ENCODE measurements at regions not wholly inside any gene's neighbourhood (a gene's known extent, or its start where the extent isn't known, plus 50 kb on each side); places are given as distances from the start of the nearest gene placed in this dataset.

DNA sequence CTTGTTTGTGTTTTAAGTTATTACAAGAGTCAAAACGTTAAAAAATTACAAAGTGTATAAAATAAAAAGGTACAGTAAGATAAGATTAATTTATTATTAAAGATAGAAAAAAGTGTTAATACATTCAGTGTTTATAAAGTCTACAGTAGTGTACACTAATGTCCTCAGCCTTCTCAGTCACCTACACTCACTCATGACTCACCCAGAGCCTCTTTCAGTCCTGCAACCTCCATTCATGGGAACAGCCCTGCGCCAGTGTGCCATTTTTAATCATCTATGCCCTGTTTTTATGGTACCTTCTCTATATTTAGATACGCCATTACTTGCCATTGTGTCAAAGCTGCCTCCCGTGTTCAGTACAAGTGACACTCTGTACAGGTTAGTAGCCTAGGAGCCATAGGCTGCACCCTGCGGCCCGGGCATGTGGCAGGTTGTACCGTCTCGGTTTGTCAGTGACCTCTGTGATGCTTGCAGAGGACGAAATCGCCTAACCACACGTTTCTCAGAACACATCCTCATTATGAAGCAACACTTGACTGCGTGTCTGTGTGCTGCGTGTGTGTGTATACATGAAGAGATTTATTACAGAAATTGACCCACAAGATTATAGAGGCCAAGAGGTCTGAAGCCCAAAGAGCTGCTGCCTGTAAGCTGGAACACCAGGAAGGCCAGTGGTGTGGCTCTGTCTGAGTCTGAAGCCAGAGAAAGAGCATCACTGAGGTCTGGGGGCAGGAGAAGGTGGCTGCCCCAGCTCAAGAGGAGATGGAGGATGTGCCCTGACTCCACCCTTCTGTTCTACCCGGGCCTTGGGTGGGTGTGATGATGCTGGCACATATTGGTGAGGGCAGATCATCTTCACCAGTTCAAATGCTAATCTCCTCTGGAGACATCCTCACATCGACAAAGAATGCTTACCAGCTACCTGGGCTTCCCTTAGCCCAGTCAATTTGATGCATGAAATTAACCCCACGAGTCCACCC lies 116.6 kb upstream of the C14orf180 start:
- DNase-seq (ENCODE audit: low spot score): no peak

DNA sequence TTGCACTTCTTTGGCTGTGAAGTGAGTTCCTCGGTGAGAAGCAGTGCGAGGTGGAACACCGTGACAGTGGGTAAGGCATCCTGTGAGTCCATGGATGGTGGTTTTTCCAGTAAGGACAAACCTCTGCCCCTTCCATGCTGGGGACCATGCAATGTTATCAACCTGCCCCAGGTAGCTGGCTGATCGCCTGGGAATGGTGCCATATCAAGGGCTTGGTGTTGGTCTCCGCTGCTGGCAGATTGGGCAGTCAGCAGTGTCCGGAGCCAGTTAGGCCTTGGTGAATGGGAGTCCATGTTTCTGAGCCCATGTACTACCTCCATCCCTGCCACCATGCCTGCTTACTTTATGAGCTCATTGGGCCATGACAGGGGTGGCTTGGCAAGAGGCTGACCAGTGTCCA lies 114.7 kb upstream of the C14orf180 start:
- no peak for DNase-seq (ENCODE audit: low spot score)

DNA sequence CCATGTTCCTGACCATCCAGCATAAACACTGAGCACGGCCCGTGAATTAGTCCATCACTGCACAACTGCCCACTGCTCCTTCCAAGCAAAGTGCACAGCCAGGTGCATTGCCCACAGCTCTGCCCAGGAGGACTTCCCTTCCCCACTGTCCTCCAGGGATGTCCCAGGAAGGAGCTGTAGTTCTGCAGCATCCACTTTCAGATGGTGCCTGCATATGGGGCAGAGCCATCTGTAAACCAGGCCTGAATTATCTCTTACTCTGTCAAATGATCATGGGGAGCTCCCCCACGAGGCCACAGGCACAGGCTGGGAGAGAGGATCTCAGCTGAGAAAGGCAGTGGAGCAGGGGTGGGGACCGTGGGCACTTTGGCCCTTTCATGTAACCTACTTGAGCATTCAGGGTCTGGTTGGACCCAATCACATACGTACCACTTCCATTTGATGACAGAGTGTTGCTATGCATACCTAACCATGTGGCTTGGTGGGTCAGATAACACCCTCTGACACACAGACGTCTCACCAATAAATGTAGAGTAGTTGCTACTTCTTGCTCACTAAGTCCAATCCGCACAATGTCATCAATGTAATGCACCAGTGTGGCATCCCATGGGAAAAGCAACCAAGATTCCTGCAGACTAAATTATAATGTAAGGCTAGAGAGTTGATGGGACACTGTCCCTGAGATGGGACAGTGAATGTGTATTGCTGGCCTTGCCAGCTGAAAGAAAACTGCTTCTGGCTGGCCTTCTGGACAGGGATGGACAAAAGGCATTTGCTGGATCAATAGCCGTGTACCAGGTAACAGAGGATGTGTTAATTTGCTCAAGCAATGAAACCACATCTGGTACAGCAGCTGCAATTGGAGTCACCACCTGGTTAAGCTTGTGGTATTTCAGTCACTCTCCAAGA lies 113.8 kb upstream of the C14orf180 start:
- DNase-seq (ENCODE audit: low spot score): no peak

DNA sequence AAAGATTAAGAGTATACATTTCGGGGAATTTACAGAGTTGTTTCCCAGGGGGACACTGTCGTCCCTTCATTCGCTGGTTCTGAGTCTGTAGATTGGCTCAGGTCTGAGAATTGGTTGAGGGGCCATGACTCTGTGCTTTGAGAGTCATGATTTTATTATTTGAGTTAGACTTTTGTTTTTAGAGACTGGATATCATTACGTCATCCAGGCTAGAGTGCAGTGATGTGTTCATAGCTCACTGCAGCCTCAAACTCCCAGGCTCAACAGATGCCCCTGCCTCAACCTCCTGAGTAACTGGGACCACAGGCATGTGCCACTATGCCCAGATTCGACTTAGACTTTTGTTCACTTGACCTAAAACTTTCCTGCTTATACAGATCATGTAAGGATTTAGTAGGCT lies 112.3 kb upstream of the C14orf180 start:
- no peak for DNase-seq (ENCODE audit: low spot score)

DNA sequence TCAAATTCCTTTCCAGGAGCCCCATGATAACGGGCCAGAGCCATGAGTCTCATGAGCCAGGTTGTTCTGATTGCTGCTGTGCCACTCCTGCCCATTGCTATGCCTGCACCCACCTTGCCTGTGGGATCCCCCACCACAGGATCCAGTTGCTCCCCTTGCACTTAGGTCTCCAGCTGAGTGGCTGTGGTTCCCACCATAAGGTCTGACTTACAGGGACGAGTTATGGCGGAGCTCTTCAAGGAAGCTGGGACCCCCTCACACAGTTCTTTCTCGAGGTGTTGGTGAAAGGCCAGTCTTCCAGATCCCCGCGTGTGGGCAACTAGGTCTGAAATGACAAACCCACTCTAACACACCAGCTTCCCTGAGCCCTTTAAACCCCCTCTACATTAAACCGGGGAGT lies 111.9 kb upstream of the C14orf180 start:
- no peak for DNase-seq (ENCODE audit: low spot score)

DNA sequence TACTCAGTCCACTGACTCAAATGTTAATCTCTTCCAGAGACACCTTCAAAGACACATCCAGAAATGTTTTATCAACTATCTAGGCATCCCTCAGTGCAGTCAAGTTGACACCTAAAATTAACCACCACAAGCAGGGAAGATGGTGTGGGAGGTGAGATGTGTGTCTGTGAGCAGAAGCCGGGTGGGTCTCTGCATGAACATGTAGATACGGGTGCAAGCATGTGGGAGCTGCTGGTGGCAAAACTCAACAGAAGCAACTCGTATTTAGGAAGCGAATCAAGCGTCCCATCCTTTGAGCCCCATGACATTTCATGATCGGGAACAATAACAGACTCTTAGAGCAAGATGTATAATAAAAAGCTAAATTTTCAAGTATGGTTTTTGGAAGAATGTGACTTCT lies 110.0 kb upstream of the C14orf180 start:
- DNase-seq (ENCODE audit: low spot score): no peak

DNA sequence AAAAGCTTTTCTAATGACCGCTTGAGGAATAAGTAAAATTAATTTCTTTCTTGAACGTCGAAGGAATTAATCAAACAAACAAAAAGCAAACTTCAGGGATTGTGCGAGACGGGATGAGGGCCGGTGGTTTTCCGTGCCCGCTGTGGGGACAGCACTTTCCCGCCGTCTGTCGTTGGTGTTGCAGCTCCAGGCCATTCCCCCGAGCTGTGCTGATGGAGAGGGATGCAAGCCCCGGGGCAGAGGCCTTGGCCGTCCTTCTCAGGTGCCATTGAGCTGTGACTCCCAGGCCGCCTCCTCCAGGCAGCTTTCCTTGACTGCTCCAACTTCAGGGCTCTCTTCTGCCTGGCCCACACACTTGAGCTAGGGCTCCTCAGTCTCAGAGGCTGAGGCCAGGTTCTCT lies 109.0 kb upstream of the C14orf180 start:
- no peak for DNase-seq (ENCODE audit: low spot score)

DNA sequence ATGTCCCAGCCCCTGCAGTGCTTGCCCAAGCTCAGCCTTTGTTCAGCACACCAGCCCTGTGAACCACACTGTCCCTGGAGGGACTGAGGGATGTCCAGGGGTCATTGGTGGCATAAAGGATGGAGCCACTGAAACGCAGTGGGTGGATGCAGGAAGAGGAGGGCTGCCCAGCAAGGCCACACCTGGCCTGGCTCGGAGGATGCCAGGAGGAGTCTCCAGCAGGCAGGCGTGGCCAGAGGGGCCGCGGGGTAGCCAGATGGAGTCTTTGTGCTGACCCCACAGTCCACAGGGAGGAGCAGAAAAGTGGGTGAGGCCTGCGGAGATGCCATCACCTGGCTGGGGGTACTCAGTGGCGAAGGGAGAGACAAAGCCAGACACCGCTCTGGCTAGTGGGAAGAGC lies 108.5 kb upstream of the C14orf180 start:
- no peak for DNase-seq (ENCODE audit: low spot score)

DNA sequence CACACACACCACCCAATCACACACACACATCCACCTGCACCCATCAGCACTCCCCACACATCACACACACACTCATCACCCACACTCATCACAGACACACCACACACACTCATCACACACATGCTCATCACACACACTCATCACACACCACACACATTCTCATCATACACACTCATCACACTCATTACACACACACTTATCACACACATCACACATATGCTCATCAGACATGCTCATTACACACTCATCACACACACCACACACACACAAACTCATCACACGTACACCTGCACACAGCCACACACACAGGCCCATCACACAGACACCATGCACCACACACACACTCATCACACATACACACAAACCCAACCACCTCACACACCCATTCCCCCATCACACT lies 107.5 kb upstream of the C14orf180 start:
- no peak for DNase-seq (ENCODE audit: low spot score)

DNA sequence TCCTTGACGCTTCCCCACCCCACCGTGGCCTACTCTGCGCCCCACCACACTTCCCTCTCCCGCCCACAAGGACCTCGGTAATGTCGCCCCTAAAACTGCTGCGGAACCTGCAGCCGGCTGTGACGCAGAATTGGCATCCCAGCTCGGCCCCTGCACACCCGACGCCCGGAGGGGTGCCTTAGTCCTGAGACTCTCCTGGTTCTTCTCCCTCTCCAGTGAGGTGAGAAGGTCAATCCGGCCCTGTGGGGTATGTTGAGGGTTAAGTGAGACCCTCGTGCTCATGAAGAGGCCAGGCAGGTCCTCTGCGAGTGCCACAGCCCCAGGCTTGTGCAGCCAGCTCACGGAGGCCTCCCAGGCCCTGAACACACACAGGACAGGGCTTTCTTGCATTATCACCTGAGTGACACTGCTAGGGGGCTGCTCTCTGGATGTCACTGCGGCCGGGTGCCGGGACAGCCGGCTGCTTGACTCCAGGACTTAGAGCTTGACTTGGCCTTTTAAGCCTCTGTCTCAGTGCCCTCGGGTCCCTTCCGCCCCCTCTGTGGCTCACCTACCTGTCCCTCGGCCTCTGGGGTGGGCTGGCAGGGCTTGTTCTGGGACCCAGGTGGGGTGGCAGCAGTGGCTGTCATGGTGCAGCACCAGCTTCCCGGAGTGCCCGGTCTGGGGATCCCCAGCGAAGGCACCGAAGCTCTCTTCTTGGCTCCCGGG lies 106.9 kb upstream of the C14orf180 start:
- DNase-seq (ENCODE audit: low spot score): no peak

DNA sequence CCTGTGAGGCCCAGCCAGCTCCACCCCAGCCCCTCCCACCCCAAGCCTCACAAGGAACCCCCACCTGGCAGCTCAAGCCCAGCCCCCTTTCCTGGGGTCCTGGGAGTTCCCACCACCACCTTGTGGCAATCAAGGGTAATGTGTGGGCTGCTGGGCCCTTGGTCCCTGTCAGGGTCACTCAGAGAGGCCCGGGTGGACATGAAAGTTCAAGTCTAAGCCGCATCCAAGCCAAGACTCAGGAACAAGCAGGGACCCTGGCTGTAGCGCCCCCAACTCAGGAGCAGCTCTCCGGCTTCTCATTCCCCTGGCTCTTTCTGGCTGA lies 106.4 kb upstream of the C14orf180 start:
- DNase-seq (ENCODE audit: low spot score): no peak

DNA sequence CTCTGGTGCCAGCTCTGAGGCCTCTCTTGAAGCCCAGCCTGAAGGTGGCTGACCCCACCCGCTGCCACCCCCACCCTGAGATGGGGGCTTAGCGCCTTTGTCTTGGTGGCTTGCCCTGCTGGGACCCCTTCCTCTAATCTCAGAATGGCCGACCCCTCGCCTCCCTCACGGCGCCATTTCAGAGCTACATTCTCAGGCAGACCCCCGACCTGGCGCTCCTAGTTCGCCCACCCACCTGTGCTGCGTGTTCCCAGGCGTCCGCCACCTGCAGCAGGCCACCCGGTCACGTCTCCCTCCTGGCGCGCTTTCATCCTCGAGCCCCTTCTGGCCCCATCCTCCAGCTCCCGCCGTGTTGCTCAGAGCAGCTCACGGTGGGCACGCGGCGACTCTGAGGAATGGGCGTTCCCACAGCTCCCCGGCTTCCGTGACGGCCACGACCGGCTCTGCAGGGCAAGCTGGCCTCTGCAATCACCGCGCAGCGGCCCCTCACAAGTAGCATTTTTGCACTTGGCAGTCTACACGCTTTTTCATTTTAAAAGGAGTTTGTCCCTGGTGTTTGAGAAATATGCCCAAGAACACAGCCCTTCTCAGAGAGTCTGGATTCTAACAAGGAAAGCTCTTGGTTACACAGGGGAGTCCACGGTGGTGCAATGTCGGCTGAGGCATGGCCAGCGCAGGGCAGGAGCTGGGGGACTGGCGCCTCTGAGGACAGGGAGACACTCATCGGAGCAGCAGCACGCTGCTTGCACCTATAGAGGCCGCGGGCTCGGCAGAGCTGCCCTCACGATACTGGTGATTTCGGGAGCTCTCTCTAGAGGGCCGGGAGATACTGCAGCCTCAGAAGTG lies 105.7 kb upstream of the C14orf180 start:
- no peak for DNase-seq (ENCODE audit: low spot score)

DNA sequence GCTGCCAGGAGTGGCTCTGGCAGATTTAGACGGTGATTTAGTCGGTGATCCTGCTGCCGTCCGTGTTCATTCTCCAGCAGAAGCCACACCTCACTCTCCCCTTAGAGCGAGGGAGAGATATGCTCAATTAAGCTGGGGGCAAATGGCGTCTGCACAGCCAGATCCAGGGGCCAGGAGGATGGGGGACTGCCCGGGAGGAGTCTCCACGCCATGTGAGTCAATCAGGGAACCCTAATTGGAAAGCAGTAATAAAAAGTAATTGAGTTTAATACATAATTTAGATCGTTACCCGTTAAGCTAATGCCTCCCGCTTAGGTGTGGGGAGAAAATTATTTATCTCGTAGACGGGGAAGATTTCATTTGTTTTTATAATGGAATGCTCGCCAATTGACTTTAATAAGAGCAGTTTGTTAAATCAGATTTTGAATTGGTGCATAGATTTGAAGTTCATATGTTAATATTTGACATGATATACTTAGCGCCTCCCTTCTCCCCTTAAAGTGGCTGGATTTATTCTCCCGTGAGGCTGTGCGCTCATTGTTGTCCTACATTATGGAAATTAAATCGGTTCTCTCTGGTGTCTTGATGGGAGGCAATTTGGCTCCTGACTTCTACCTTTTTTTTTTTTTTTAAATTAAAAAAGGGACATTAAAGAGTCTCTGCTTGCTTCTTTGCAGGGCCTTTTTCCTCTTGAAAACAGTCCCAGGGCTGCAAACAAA lies 104.9 kb upstream of the C14orf180 start:
- no peak for DNase-seq (ENCODE audit: low spot score)

DNA sequence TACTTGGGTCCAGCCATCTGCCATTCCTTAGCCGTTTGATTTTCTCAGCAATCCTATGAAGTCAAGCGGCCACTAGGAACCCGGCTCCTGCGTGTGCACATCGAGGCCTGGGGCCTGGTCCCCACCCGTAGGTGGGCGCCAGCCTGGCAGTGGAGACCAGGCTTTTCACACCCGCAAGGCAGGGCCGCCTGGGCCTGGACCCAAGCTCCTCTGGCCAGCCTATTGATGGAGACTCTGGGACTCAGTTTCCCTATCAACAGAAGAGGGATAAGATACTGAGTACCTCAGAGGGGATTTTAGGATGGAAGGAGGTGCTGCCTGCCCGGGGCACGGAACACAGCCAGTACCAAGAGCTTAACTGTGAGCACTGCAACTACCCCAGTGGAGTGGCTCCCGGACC lies 104.3 kb upstream of the C14orf180 start:
- DNase-seq (ENCODE audit: low spot score): no peak

DNA sequence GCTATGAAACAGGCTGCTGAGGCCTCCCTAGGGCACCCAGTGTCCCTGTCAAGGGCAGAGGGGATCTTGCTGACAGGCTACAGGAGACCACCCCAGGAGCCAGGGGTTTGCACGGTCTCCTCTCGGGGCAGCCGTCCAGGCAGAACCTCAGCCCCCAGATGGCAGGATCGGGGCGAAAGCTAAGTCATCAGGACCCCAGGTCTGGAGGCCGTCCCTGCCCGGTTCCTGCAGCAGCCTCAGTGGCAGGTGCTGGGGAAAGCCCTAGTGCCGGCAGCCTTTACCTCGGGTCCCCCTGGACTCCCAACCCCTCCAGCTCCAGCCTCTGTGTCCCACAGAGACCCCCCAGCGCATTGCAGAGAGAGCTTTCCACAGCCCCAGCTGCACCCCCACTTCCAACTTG lies 103.8 kb upstream of the C14orf180 start:
- DNase-seq (ENCODE audit: low spot score): no peak

DNA sequence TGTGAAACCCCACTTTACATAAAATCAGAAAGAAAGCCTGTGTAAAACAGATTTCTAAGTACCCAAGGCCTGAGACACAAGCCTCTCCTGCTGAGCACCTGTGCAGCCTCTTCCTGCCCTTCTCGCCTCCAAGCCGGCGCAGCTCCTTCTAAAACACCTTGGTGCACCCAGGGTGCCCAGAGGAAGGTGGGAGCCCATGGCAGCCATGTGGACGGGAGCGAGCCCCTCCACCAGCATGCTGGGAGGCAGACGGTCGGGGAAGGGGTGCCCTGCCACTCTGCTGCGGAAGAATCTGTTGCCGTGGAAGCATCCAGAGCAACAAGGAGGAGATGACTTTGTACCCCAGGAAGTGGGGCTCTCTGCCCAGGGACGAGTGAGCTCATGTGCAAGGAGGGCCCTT lies 103.1 kb upstream of the C14orf180 start:
- DNase-seq (ENCODE audit: low spot score): no peak

DNA sequence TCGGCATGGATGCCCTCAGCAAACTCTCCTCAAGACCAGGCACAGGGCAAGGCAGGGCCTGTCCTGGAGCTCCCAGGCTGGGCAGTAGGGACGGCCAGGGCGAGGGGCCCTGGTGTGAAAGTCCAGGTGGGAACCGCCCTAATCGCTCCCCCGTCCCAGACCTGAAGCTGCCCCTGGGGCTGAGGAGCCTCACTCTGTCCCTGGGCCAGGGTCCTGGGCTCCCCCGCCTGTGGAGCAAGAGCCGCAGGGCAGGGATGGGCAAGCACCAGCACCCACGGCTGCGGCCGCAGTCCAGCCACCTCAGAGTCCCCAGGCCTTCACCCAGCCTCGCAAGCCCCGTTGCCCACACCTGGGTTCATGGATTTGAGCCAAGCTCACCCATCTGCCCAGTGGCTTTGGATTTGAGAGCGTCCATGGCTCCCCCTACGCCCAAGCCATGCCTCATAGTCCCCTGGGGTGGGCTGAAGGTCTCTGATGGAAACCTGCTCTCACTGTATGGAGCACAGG lies 102.4 kb upstream of the C14orf180 start:
- DNase-seq (ENCODE audit: low spot score): no peak

DNA sequence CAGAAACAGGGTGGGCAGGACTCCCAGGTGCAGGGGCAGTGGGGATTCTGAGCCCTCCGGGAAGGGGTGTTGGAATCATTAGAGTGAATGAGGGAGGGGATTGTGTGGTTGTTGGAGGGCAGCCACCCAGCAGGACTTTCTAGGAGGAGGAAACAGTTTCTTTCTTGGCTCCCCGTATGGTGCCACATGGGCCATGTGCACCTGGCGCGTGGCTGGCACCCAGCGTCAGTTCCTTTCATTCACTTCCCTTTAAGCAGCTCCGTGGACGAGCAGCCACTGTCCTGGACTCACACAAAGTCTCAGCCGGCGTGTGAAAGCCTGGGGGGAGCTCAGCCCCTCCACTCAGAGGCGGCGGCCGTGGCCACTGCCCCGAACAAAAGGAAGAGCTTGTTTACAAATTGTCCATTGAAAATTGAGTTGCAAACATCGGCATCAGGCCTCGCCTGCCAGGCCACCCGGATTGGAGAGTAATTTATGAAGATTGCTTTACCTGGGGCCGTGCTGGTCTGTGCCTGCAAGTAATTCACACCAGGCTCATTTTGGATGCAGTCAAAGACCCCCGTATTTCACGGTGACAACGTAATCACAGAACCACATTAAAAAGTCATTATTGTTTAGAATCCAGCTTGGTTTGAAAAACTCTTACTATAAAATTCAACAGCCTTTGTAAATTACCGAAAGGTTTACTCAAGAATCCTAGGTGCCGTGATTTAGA lies 101.7 kb upstream of the C14orf180 start:
- no peak for DNase-seq (ENCODE audit: low spot score)

DNA sequence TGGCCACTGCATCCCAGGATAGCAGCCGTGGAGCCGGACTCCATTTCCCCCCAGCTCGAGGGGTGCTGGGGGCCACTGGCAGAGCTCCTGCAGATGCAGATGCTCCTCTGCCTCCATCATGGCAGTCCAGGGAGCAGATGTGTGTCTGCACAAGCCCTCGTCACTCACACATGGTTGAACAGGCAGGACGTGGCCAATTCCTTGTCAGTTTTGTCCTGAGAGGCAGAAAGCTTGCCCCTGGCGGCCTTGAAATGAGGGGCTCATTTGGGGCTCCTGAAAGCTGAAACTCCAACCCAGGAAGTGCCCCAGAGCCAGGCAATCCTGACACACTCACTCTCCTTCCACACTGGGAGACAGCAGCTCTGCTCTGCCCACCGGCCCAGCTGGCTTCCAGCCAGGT lies 100.9 kb upstream of the C14orf180 start:
- no peak for DNase-seq (ENCODE audit: low spot score)

DNA sequence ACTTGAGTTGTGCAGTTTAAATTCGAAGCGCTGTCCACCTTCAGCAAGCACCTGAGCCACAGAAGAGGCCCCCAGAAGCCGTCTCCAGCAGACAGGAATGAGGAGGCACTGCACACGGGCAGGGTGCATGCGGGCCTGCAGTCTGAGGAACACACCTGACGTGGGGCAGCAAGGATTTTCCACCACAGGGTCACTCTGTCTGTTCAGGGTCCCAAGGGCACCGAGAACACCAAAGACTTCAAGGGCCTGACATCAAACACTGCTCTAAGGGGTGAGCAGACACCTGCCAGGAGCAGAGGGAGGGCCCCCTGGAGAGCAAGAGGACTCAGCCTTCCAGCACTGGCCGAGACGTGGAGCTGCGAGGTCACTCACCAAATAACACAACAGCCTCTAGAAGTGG lies 99.7 kb upstream of the C14orf180 start:
- no peak for DNase-seq (ENCODE audit: low spot score)
